Kidney (tissue), 13 donors: ENCODE measurements at regions not wholly inside any gene's neighbourhood (a gene's known extent, or its start where the extent isn't known, plus 50 kb on each side); places are given as distances from the start of the nearest gene placed in this dataset.
A peak's percentile ranks its signal among the peaks of the same experiment; 100 is the strongest.
"Not testable (repeated sequence)": the region's sequence is repeated elsewhere in the genome, so short reads cannot be mapped to it uniquely, and the experiment has no call there.

ENCODE experiments used
- DNase-seq, 5 donors: peaks; one replicate each; pipeline ENCODE4 v3.0.0-alpha.2; 2013 to 2020
- FAIRE-seq: peaks from 2 replicates; lab custom pipeline; 2012; peaks lifted over from hg19 to GRCh38; lab: Jason Lieb, UNC
- H3K27ac ChIP-seq, 2 donors: one replicate each; pipeline ENCODE4 v1.7.0; 2013; ENCODE audit warnings: low read depth in 2 of 2, low read length in 2 of 2, inconsistent platforms in 1 of 2
- H3K27me3 ChIP-seq: one replicate; pipeline ENCODE4 v1.7.1; 2013; ENCODE audit warnings: low read length, inconsistent platforms; ENCODE audit not compliant: control insufficient read depth, insufficient read depth
- H3K36me3 ChIP-seq, 3 donors: one replicate each; pipeline versions ENCODE4 v1.7.0 to v1.7.1; 2013; ENCODE audit warnings: low read length in 3 of 3, control low read depth in 1 of 3, inconsistent platforms in 1 of 3; ENCODE audit not compliant: insufficient read depth in 3 of 3, control insufficient read depth in 2 of 3
- H3K4me1 ChIP-seq, 3 donors: one replicate each; pipeline versions ENCODE4 v1.7.0 to v1.7.1; 2013; ENCODE audit warnings: low read length in 3 of 3, inconsistent platforms in 1 of 3, low read depth in 1 of 3; ENCODE audit not compliant: control insufficient read depth in 2 of 3, insufficient read depth in 2 of 3
- H3K4me3 ChIP-seq, 3 donors: one replicate each; pipeline versions ENCODE4 v1.7.0 to v1.8.1; 2013; ENCODE audit warnings: low read length in 3 of 3, control low read depth in 1 of 3, inconsistent platforms in 1 of 3
- H3K9ac ChIP-seq, 3 donors: one replicate each; pipeline versions ENCODE4 v1.7.0 to v1.7.1; 2013; ENCODE audit warnings: low read length in 3 of 3, control low read depth in 1 of 3, inconsistent platforms in 1 of 3
- H3K9me3 ChIP-seq, 3 donors: one replicate each; pipeline versions ENCODE4 v1.7.0 to v1.7.1; 2013; ENCODE audit warnings: low read length in 3 of 3, control low read depth in 1 of 3, inconsistent platforms in 1 of 3; ENCODE audit not compliant: control insufficient read depth in 2 of 3, insufficient read depth in 1 of 3
- intact Hi-C: fragments of 100-400 bp; cut with DNase I; formaldehyde crosslinking; loops from one replicate; pipeline ENCODE4 v1.11.1; 2022
- TF ChIP-seq, protein P1 (sequence below): IDR thresholded peaks from 3 replicates; pipeline ENCODE4 v1.5.1; 2012; ENCODE audit warnings: mild to moderate bottlenecking, moderate library complexity, borderline replicate concordance; ENCODE audit not compliant: insufficient read depth; ENCODE audit errors: extremely low read depth
- donor health status: control.
- donor health status: control.
- donor health status: control.
- donor health status: control.
- donor health status: control.
- donor health status: DM: yes; HTN: yes; CAD: no.
- donor health status: Normal renal cell carcinoma (clear cell type).

DNA sequence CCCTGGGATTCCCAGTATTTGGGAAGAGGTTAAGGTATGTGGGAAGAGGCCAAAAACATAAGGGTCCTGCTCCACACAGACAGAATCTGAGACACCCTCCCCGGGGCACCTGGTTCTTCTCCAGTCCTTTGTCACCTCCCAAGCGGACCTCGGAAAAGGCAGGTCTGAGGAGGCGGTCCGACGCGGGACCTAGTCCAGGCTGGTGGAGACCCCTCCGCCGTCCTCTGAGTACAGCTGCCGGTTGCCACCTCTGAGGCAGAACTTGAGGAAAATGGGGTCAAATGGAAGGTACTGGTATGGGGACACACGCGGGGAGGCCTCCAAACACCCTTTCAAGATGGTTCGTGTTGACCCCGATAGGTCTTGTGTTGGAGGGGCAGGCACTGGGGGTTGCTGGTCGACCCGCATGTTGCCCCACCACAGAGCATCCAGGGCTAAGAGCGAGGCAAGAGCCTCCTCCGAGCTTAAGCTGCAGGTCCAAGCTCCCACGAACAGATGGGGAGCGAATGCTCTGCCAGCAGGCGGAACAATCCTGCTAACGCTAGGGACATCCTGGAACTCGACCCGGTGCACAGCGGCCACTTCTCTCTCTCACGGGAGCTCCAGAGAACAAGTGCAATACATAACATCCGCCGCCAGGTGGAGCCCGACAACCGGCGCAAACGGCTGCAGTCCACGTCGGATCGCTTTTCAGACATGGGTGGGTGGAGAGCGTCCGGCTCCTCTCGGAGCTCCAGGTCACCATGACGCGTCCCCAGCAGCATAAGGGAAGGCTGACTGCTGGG is 559.8 kb downstream of the SPATA31A6 start:
- FAIRE-seq, H3K36me3 ChIP-seq, H3K27ac ChIP-seq, H3K4me1 ChIP-seq, H3K4me3 ChIP-seq, H3K9me3 ChIP-seq, intact Hi-C loops, H3K27me3 ChIP-seq, H3K9ac ChIP-seq: not testable (repeated sequence)
- DNase-seq: peak; percentile 64 to 86 (median 82)
- TF ChIP-seq, protein P1, sequence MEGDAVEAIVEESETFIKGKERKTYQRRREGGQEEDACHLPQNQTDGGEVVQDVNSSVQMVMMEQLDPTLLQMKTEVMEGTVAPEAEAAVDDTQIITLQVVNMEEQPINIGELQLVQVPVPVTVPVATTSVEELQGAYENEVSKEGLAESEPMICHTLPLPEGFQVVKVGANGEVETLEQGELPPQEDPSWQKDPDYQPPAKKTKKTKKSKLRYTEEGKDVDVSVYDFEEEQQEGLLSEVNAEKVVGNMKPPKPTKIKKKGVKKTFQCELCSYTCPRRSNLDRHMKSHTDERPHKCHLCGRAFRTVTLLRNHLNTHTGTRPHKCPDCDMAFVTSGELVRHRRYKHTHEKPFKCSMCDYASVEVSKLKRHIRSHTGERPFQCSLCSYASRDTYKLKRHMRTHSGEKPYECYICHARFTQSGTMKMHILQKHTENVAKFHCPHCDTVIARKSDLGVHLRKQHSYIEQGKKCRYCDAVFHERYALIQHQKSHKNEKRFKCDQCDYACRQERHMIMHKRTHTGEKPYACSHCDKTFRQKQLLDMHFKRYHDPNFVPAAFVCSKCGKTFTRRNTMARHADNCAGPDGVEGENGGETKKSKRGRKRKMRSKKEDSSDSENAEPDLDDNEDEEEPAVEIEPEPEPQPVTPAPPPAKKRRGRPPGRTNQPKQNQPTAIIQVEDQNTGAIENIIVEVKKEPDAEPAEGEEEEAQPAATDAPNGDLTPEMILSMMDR: peak; percentile 81

DNA sequence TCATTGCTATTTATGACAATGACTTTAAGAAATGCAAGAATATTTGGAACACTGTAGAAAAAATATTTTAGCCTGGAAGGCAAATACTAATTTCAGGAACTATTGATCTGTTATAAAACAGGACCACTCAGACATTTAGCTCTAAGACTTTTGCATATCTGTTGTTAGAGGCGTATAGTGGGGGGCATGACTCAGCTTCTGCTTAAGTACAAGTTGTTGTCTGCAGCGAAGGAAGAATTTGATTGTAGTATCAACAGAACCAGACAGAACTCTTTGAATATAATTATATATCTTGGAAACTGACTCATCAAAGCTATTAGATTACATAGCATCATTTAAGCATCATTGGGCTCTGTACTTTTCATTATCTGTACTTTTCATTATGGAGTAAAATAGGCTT is 573.8 kb downstream of the SPATA31A6 start:
- intact Hi-C loops, H3K27me3 ChIP-seq, DNase-seq, H3K9ac ChIP-seq, H3K9me3 ChIP-seq, H3K4me3 ChIP-seq, FAIRE-seq, H3K36me3 ChIP-seq, H3K4me1 ChIP-seq, H3K27ac ChIP-seq: not testable (repeated sequence)

DNA sequence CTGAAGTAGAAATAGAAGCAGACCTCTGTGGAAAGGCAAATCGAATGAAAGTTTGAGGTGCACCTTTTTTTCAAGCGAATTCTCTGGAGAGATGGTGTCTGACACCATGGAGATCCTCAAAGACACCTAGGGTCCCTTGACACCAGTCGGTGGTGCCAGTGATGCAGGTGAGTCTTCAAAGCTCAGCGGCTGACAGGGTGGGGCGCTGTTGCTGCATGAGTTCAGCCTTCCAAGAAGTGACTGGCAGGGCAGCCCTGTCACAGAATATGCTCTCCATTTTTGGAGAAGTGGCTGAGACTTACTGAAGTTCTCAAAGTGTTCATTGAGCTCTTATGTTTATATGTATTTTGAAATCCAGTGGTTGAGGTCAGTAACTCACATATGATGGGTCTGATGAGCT is 575.9 kb downstream of the SPATA31A6 start:
- H3K36me3 ChIP-seq, H3K4me3 ChIP-seq, H3K27me3 ChIP-seq, DNase-seq, H3K9ac ChIP-seq, H3K9me3 ChIP-seq, H3K27ac ChIP-seq, FAIRE-seq, intact Hi-C loops, H3K4me1 ChIP-seq: not testable (repeated sequence)

DNA sequence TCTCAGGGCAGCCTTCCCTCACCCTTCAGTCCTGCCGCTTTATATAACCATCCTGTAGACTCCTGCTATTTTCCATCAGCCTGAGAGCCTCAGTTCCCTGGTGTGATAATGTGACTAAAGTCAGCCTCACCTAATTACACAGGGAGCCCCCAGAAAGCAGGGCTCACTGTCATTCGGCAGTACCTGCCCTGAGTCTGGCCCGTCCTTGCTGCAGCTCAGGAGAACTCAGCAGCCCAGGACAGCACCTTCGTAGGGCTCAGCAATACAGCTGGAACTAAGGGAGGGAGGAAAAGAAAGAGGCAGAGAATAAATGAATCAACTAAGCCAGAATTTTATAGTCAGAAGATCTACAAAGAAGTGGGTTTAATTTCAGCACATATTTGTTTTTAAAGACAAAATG is 598.7 kb downstream of the SPATA31A6 start:
- H3K27me3 ChIP-seq, H3K36me3 ChIP-seq, H3K9me3 ChIP-seq, H3K4me3 ChIP-seq, DNase-seq, intact Hi-C loops, FAIRE-seq, H3K9ac ChIP-seq, H3K27ac ChIP-seq, H3K4me1 ChIP-seq: not testable (repeated sequence)

DNA sequence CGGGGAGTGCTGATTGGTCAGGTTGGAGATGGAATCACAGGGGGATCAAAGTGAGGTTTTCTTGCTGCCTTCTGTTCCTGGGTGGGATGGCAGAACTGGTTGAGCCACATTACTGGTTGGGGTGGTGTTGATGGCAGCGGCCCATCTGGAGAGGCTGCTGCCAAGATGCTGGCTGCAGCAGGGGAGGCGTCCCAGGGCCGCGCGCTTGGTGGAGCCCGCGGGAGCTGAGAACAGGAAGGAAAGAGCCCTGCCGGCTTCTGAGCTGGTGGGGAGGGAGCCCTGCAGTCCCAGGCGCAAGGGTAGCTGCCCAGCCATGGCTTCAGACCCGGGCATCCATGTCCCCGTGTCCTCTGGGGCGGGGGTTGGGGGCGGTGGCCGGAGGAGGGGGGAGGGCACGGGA is 609.3 kb downstream of the SPATA31A6 start:
- H3K9me3 ChIP-seq, H3K9ac ChIP-seq, H3K36me3 ChIP-seq, FAIRE-seq, H3K4me1 ChIP-seq, intact Hi-C loops, H3K27ac ChIP-seq, H3K4me3 ChIP-seq, H3K27me3 ChIP-seq: not testable (repeated sequence)
- DNase-seq: peak in 1 of 5 donors; percentile 49

DNA sequence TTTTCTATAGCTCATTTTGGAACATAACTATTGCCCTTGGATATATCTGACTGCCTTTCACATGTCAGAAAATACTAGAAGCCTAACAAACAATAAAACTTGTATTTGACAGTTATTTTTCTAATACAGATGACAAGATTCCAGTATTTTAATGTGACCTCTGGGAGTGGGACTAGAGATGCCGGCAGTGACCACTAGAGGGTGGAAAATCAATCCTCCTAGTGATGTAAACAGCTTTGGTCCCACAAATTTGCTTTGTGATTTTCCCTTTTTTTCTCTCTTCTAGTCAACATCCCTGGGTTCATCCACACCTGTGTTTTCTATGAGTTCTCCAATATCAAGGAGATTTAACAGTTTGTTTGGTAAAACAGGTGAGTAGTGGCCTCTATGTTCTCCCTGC is 615.1 kb downstream of the SPATA31A6 start:
- H3K27me3 ChIP-seq, H3K4me3 ChIP-seq, FAIRE-seq, H3K36me3 ChIP-seq, intact Hi-C loops, H3K9me3 ChIP-seq, DNase-seq, H3K4me1 ChIP-seq, H3K9ac ChIP-seq, H3K27ac ChIP-seq: not testable (repeated sequence)

DNA sequence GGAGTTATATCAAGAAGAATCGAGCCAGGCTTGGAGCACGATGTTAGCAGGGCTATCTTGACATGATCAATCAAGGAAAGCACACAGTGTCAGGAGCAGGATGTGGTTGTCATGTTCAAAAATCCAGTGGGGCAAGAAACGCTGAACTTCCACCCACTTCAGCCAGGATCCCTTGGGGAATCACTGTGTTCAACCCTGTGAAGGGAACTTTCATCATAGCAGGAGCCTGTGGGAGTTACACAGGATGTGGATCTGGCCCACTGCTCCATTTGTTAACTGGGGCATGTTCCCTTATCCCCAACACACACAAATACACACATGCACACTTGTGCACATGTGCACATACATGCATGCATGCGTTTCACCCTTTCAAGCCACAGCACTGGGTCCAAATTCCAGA is 619.3 kb downstream of the SPATA31A6 start:
- H3K27me3 ChIP-seq, H3K4me1 ChIP-seq, intact Hi-C loops, H3K9ac ChIP-seq, FAIRE-seq, H3K9me3 ChIP-seq, H3K4me3 ChIP-seq, H3K36me3 ChIP-seq, H3K27ac ChIP-seq, DNase-seq: not testable (repeated sequence)

DNA sequence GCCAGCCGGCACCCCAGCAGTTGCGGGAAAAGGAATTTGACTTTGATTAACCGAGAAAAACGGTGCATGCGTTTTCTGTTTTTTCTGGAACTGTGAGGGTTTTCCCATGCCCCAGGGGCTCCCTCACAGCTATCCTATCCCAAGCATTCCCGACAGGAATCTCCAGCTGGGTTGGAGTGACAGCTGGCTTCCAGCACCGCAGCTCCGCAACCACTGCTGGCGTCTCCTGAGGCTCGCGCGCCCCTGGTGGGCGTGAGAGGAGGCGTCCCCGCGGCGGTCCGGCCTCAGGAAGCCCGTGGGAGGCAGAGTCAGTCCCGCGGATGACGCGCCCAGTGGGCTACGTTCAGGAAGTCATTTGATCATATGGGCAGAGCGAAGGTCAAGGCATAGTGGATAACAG is 623.2 kb downstream of the SPATA31A6 start:
- H3K27me3 ChIP-seq, H3K4me1 ChIP-seq, H3K27ac ChIP-seq, H3K36me3 ChIP-seq, FAIRE-seq, H3K9me3 ChIP-seq, H3K9ac ChIP-seq, intact Hi-C loops, H3K4me3 ChIP-seq: not testable (repeated sequence)
- peak in 2 of 5 donors; percentile 3 to 10 for DNase-seq
